GM18873 (cell line): ENCODE measurements at regions not wholly inside any gene's neighbourhood (a gene's known extent, or its start where the extent isn't known, plus 50 kb on each side); places are given as distances from the start of the nearest gene placed in this dataset.

ENCODE experiments used
- ATAC-seq: cut with Tn5 transposase; IDR thresholded peaks from one replicate; pipeline ENCODE4 v1.9.1; 2021; ENCODE audit warnings: mild to moderate bottlenecking, moderate library complexity, moderate number of reproducible peaks; ENCODE audit not compliant: unreplicated experiment, low FRiP score

GRCh38 chr5:6177926-6178325 is 200.4 kb downstream of the MED10 start:
- ATAC-seq: no peak

GRCh38 chr5:6176102-6176693 is 202.1 kb downstream of the MED10 start:
- ATAC-seq: no peak

GRCh38 chr5:6175172-6175854 is 203.0 kb downstream of the MED10 start:
- ATAC-seq: no peak

- no peak for ATAC-seq
Observed at GRCh38 chr5:6169660-6170059, 208.7 kb downstream of the MED10 start.

- ATAC-seq: no peak
Observed at GRCh38 chr5:6166698-6167394, 211.5 kb downstream of the MED10 start.

- ATAC-seq: no peak
Observed at GRCh38 chr5:6163913-6164312, 214.4 kb downstream of the MED10 start.

GRCh38 chr5:6162175-6162574 is 216.2 kb downstream of the MED10 start:
- no peak for ATAC-seq

- no peak for ATAC-seq
Observed at GRCh38 chr5:6161257-6161656, 217.1 kb downstream of the MED10 start.

- ATAC-seq: no peak
Observed at GRCh38 chr5:6159832-6160430, 218.4 kb downstream of the MED10 start.

- no peak for ATAC-seq
Observed at GRCh38 chr5:6158974-6159831, 219.1 kb downstream of the MED10 start.

GRCh38 chr5:6154216-6154615 is 224.1 kb downstream of the MED10 start:
- ATAC-seq: no peak

- no peak for ATAC-seq
Observed at GRCh38 chr5:6146271-6146670, 232.1 kb downstream of the MED10 start.

GRCh38 chr5:6145616-6146237 is 232.6 kb downstream of the MED10 start:
- ATAC-seq: no peak

- ATAC-seq: no peak
Observed at GRCh38 chr5:6143523-6143922, 234.8 kb downstream of the MED10 start.

GRCh38 chr5:6142353-6142752 is 236.0 kb downstream of the MED10 start:
- ATAC-seq: no peak

GRCh38 chr5:6140219-6140618 is 238.1 kb downstream of the MED10 start:
- no peak for ATAC-seq

GRCh38 chr5:6135977-6136376 is 242.4 kb downstream of the MED10 start:
- no peak for ATAC-seq

GRCh38 chr5:6134281-6134680 is 244.1 kb downstream of the MED10 start:
- no peak for ATAC-seq

- ATAC-seq: no peak
Observed at GRCh38 chr5:6125781-6126180, 252.6 kb downstream of the MED10 start.

GRCh38 chr5:6118691-6119090 is 259.7 kb downstream of the MED10 start:
- ATAC-seq: no peak
